Upper lobe of left lung (tissue), 4 donors: ENCODE measurements at regions not wholly inside any gene's neighbourhood (a gene's known extent, or its start where the extent isn't known, plus 50 kb on each side); places are given as distances from the start of the nearest gene placed in this dataset.

ENCODE experiments used
- POLR2AphosphoS5 ChIP-seq, 2 donors: sonication (generic); formaldehyde crosslinking; IDR thresholded peaks; one replicate each; pipeline ENCODE4 v1.5.1; 2017; ENCODE audit warnings: antibody characterized with exemption in 2 of 2
- TF ChIP-seq, protein P1 (sequence below), 6 experiments: fragments of 450-650 bp in 4 of 6; fragments of 200-600 bp in 2 of 6; sonication (generic) in 2 of 6; IDR thresholded peaks; one replicate each; pipeline ENCODE4 v1.5.1; 2016 to 2019; ENCODE audit warnings: antibody characterized with exemption in 6 of 6

DNA sequence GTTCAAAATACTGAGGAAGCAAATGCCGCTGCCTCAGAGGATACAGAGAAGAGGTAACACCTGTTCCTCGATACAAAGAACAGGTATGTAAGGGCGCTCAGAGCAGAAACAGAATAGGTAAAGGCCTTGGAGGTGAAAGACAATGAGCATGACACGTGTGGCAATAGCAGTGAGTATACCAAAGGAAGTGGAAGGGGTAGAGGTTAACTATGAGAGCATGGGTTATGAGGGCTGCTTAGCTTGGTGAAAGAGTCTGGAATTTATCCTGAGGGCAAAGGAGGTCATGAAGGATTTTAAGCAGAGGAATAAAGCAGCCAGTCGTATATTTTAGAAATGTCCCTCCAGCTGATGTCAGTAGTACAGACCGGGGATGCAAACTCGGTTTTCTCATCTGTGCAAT, 269.8 kb upstream of the ZNF462 start:
- TF ChIP-seq, protein P1, sequence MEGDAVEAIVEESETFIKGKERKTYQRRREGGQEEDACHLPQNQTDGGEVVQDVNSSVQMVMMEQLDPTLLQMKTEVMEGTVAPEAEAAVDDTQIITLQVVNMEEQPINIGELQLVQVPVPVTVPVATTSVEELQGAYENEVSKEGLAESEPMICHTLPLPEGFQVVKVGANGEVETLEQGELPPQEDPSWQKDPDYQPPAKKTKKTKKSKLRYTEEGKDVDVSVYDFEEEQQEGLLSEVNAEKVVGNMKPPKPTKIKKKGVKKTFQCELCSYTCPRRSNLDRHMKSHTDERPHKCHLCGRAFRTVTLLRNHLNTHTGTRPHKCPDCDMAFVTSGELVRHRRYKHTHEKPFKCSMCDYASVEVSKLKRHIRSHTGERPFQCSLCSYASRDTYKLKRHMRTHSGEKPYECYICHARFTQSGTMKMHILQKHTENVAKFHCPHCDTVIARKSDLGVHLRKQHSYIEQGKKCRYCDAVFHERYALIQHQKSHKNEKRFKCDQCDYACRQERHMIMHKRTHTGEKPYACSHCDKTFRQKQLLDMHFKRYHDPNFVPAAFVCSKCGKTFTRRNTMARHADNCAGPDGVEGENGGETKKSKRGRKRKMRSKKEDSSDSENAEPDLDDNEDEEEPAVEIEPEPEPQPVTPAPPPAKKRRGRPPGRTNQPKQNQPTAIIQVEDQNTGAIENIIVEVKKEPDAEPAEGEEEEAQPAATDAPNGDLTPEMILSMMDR (IDR thresholded peaks at IDR 0.05) = no peak
- TF ChIP-seq POLR2AphosphoS5 (IDR thresholded peaks at IDR 0.05) = no peak
